ENCODE measurements at regions not wholly inside any gene's neighbourhood (a gene's known extent, or its start where the extent isn't known, plus 50 kb on each side); places are given as distances from the start of the nearest gene placed in this dataset.

DNA sequence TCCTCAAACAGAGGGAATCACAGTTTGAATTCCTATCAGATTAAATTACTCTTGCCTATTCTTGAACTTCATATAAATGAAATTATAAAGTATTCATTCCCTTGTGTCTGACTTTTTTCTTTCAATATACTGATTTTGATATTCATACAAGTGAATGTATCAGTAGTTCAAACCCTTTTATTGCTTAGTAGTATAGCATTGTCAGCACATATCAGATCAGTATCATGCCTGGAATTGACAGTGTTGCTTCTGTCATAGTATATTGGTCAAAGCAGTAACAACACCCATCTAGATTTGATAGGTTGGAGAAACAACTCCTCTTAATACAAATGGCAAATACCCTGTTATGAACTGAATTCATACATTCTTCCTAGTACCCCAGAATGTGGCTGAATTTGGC lies 89.1 kb upstream of the SLC35F1 start:
- TF ChIP-seq, protein P1, sequence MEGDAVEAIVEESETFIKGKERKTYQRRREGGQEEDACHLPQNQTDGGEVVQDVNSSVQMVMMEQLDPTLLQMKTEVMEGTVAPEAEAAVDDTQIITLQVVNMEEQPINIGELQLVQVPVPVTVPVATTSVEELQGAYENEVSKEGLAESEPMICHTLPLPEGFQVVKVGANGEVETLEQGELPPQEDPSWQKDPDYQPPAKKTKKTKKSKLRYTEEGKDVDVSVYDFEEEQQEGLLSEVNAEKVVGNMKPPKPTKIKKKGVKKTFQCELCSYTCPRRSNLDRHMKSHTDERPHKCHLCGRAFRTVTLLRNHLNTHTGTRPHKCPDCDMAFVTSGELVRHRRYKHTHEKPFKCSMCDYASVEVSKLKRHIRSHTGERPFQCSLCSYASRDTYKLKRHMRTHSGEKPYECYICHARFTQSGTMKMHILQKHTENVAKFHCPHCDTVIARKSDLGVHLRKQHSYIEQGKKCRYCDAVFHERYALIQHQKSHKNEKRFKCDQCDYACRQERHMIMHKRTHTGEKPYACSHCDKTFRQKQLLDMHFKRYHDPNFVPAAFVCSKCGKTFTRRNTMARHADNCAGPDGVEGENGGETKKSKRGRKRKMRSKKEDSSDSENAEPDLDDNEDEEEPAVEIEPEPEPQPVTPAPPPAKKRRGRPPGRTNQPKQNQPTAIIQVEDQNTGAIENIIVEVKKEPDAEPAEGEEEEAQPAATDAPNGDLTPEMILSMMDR (IDR thresholded peaks at IDR 0.05; ENCODE audit: poor library complexity, severe bottlenecking), result no peak
- TF ChIP-seq, protein P2, sequence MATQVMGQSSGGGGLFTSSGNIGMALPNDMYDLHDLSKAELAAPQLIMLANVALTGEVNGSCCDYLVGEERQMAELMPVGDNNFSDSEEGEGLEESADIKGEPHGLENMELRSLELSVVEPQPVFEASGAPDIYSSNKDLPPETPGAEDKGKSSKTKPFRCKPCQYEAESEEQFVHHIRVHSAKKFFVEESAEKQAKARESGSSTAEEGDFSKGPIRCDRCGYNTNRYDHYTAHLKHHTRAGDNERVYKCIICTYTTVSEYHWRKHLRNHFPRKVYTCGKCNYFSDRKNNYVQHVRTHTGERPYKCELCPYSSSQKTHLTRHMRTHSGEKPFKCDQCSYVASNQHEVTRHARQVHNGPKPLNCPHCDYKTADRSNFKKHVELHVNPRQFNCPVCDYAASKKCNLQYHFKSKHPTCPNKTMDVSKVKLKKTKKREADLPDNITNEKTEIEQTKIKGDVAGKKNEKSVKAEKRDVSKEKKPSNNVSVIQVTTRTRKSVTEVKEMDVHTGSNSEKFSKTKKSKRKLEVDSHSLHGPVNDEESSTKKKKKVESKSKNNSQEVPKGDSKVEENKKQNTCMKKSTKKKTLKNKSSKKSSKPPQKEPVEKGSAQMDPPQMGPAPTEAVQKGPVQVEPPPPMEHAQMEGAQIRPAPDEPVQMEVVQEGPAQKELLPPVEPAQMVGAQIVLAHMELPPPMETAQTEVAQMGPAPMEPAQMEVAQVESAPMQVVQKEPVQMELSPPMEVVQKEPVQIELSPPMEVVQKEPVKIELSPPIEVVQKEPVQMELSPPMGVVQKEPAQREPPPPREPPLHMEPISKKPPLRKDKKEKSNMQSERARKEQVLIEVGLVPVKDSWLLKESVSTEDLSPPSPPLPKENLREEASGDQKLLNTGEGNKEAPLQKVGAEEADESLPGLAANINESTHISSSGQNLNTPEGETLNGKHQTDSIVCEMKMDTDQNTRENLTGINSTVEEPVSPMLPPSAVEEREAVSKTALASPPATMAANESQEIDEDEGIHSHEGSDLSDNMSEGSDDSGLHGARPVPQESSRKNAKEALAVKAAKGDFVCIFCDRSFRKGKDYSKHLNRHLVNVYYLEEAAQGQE (IDR thresholded peaks at IDR 0.05; ENCODE audit: borderline replicate concordance), result no peak
- TF ChIP-seq POLR2AphosphoS5 (IDR thresholded peaks at IDR 0.05) (no peak), TAF1 (IDR thresholded peaks at IDR 0.05; ENCODE audit: low read depth) (no peak), EZH2 (IDR thresholded peaks at IDR 0.05; ENCODE audit: borderline replicate concordance, insufficient read depth, low read length, poor library complexity, severe bottlenecking) (no peak), RAD21 (conservative IDR thresholded peaks at IDR 0.05) (no peak)

All from neural cell (in vitro differentiated cells).